Hepatocyte (in vitro differentiated cells): ENCODE measurements at regions not wholly inside any gene's neighbourhood (a gene's known extent, or its start where the extent isn't known, plus 50 kb on each side); places are given as distances from the start of the nearest gene placed in this dataset.
A peak's percentile ranks its signal among the peaks of the same experiment; 100 is the strongest.

Experiments
- DNase-seq: peaks from one replicate; pipeline ENCODE4 v3.0.0-alpha.2; 2016; ENCODE audit warnings: low spot score
- H2AFZ ChIP-seq: fragments of 200-600 bp; sonication (generic); 2 replicates; pipeline ENCODE4 v1.6.0; 2016; ENCODE audit warnings: antibody characterized with exemption, mild to moderate bottlenecking
- H3K27ac ChIP-seq: fragments of 200-600 bp; sonication (generic); 2 replicates; pipeline ENCODE4 v1.5.1; 2016; ENCODE audit warnings: mild to moderate bottlenecking
- H3K27me3 ChIP-seq: fragments of 200-600 bp; sonication (generic); 2 replicates; pipeline ENCODE4 v1.6.1; 2016
- H3K36me3 ChIP-seq: fragments of 200-600 bp; sonication (generic); replicated peaks from 2 replicates; pipeline ENCODE4 v1.5.1; 2016; ENCODE audit warnings: low read depth; ENCODE audit not compliant: insufficient read depth
- H3K4me1 ChIP-seq: fragments of 200-600 bp; sonication (generic); 2 replicates; pipeline ENCODE4 v1.5.1; 2016; ENCODE audit warnings: mild to moderate bottlenecking, moderate library complexity; ENCODE audit not compliant: insufficient read depth
- H3K4me2 ChIP-seq: fragments of 200-600 bp; sonication (generic); 2 replicates; pipeline ENCODE4 v1.6.0; 2016
- H3K4me3 ChIP-seq: fragments of 200-600 bp; sonication (generic); 2 replicates; pipeline ENCODE4 v1.5.1; 2016; ENCODE audit warnings: mild to moderate bottlenecking
- H3K79me2 ChIP-seq: fragments of 200-600 bp; sonication (generic); 2 replicates; pipeline ENCODE4 v1.6.0; 2017; ENCODE audit warnings: mild to moderate bottlenecking
- H3K9me2 ChIP-seq: fragments of 200-600 bp; sonication (generic); replicated peaks from 2 replicates; pipeline ENCODE4 v1.6.0; 2017; ENCODE audit warnings: mild to moderate bottlenecking; ENCODE audit not compliant: insufficient read depth
- H3K9me3 ChIP-seq: fragments of 200-600 bp; sonication (generic); 2 replicates; pipeline ENCODE4 v1.5.1; 2016; ENCODE audit warnings: low read depth, mild to moderate bottlenecking
- H4K20me1 ChIP-seq: fragments of 200-600 bp; sonication (generic); 2 replicates; pipeline ENCODE4 v1.6.0; 2016; ENCODE audit warnings: mild to moderate bottlenecking; ENCODE audit not compliant: insufficient read depth, poor library complexity, severe bottlenecking
- CTCF ChIP-seq: fragments of 200-600 bp; sonication (generic); IDR thresholded peaks from 2 replicates; pipeline ENCODE4 v1.5.1; 2016; ENCODE audit warnings: antibody characterized with exemption, mild to moderate bottlenecking; ENCODE audit not compliant: poor library complexity
- EZH2 ChIP-seq: fragments of 200-600 bp; sonication (generic); IDR thresholded peaks from 2 replicates; pipeline ENCODE4 v1.6.1; 2016; ENCODE audit warnings: antibody characterized with exemption, mild to moderate bottlenecking, borderline replicate concordance
- EZH2phosphoT487 ChIP-seq: fragments of 200-600 bp; sonication (generic); IDR thresholded peaks from one replicate; pipeline ENCODE4 v1.6.1; 2018; ENCODE audit warnings: antibody characterized with exemption, mild to moderate bottlenecking, low read depth, moderate library complexity; ENCODE audit not compliant: unreplicated experiment, severe bottlenecking
- WGBS: methylation state at CpG from one replicate; pipeline ENCODE4 v1.1.6; 2016; ENCODE audit warnings: low lambda C conversion rate; ENCODE audit errors: missing lambda C conversion rate; 5-methylcytosine and 5-hydroxymethylcytosine counted together

- no peaks in the 10 kb centered on the region for H3K9me3 ChIP-seq
- WGBS: 94% methylated on average over 8 of the region's 10 CpGs
- H3K27ac ChIP-seq: no peak overlapping the region
- H3K4me1 ChIP-seq: no peaks in the 10 kb centered on the region
- no peaks in the 10 kb centered on the region for H3K79me2 ChIP-seq
- TF ChIP-seq CTCF (no peak), EZH2 (no peak), EZH2phosphoT487 (no peak)
- peaks cover 9% of the 10 kb centered on the region for H4K20me1 ChIP-seq
- H3K4me3 ChIP-seq: no peak overlapping the region
- H2AFZ ChIP-seq: no peak overlapping the region
- H3K9me2 ChIP-seq: no peaks in the 10 kb centered on the region
- no peaks in the 10 kb centered on the region for H3K36me3 ChIP-seq
- no peaks in the 10 kb centered on the region for H3K27me3 ChIP-seq
- no peak overlapping the region for H3K4me2 ChIP-seq
- DNase-seq: no peak
Observed at GRCh38 chr22:25366408-25366807, 147.0 kb downstream of the CRYBB2 start.

GRCh38 chr22:25366876-25367466, 147.5 kb downstream of the CRYBB2 start:
- 97% methylated on average over 18 of the region's 20 CpGs for WGBS
- Histone ChIP-seq H3K27ac (no peak overlapping the region), H3K79me2 (no peaks in the 10 kb centered on the region), H3K4me3 (no peak overlapping the region), H2AFZ (no peak overlapping the region), H3K36me3 (no peaks in the 10 kb centered on the region), H3K9me2 (no peaks in the 10 kb centered on the region), H3K9me3 (no peaks in the 10 kb centered on the region), H3K4me2 (no peak overlapping the region), H3K27me3 (no peaks in the 10 kb centered on the region), H4K20me1 (peaks cover 6% of the 10 kb centered on the region), H3K4me1 (no peaks in the 10 kb centered on the region)
- TF ChIP-seq EZH2phosphoT487: no peak
- no peak for TF ChIP-seq EZH2
- TF ChIP-seq CTCF: no peak
- no peak for DNase-seq

GRCh38 chr22:25367756-25368155, 148.3 kb downstream of the CRYBB2 start:
- TF ChIP-seq CTCF: no peak
- TF ChIP-seq EZH2phosphoT487: no peak
- no peak for TF ChIP-seq EZH2
- Histone ChIP-seq H3K9me3 (no peaks in the 10 kb centered on the region), H3K4me1 (no peaks in the 10 kb centered on the region), H3K27me3 (no peaks in the 10 kb centered on the region), H3K27ac (no peak overlapping the region), H4K20me1 (peaks cover 1% of the 10 kb centered on the region), H3K4me2 (no peak overlapping the region), H3K36me3 (no peaks in the 10 kb centered on the region), H3K4me3 (no peak overlapping the region), H3K9me2 (no peaks in the 10 kb centered on the region), H3K79me2 (no peaks in the 10 kb centered on the region), H2AFZ (no peak overlapping the region)
- DNase-seq: no peak
- WGBS: 96% methylated on average over 18 of the region's 18 CpGs

GRCh38 chr22:25368271-25368670, 148.8 kb downstream of the CRYBB2 start:
- no peaks in the 10 kb centered on the region for H3K4me1 ChIP-seq
- no peak overlapping the region for H3K4me2 ChIP-seq
- H3K27me3 ChIP-seq: no peaks in the 10 kb centered on the region
- DNase-seq: peak; percentile 28
- no peaks in the 10 kb centered on the region for H3K9me3 ChIP-seq
- H3K36me3 ChIP-seq: no peaks in the 10 kb centered on the region
- no peak overlapping the region for H2AFZ ChIP-seq
- H3K27ac ChIP-seq: no peak overlapping the region
- no peaks in the 10 kb centered on the region for H4K20me1 ChIP-seq
- H3K79me2 ChIP-seq: no peaks in the 10 kb centered on the region
- WGBS: 69% methylated on average over 5 of the region's 5 CpGs
- H3K4me3 ChIP-seq: no peak overlapping the region
- TF ChIP-seq EZH2 (no peak), EZH2phosphoT487 (no peak), CTCF (no peak)
- H3K9me2 ChIP-seq: no peaks in the 10 kb centered on the region
